ENCODE measurements at regions not wholly inside any gene's neighbourhood (a gene's known extent, or its start where the extent isn't known, plus 50 kb on each side); places are given as distances from the start of the nearest gene placed in this dataset.
"Not testable (repeated sequence)": the region's sequence is repeated elsewhere in the genome, so short reads cannot be mapped to it uniquely, and the experiment has no call there.

DNA sequence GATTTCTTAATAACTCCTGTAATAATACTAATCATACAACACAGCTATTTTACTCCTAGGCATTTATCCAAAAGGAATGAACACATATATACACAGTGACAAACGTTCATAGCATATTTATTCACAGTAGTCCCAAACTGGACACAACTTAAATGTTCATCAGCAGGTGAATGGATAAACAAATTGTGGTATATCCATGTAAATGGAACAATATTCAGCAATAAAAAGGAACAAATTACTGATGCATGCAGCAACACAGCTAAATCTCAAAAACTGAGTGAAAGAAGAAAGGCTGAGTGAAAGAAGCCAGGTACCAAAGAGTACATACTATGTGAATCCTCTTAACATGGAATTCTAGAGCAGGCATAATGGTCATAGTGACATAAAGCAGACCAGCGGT is 242.7 kb upstream of the USP24 start:
- no peak for DNase-seq

DNA sequence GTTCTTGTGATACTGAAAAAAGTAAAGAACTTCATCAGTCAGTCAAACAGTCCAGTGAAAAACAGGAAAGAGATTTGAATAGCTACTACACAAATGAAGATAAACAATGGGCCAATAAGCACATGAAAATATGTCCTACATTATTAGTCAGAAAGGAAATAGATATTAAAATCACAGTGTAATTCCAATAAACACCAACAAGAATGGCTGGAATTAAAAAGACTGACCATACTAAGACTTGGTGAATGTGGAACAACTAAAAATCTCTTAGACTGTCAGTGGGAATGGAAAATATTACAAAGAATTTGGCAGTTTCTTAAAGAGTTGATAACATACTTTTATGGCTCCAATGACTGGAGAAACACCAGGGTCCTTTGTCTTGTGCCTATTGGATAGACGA is 241.8 kb upstream of the USP24 start:
- no peak for DNase-seq

DNA sequence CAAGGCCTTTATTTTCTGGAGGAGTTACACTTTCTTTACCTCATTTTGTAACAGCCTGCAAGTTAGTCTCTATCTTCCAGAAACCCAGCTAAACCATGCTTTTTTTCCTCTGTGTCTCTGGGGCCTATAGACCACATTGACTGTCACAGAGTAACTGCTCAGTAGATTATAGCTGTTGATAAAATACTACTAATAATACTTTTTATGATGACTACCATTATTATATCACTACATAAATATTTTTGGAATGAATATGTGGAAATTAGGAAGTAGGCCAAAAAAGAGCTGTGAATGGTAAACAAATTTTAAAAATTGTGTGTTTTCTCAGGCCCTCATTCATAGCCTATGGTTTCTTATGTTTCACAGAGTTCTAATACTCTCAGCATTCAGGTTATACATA is 233.1 kb upstream of the USP24 start:
- no peak for DNase-seq

DNA sequence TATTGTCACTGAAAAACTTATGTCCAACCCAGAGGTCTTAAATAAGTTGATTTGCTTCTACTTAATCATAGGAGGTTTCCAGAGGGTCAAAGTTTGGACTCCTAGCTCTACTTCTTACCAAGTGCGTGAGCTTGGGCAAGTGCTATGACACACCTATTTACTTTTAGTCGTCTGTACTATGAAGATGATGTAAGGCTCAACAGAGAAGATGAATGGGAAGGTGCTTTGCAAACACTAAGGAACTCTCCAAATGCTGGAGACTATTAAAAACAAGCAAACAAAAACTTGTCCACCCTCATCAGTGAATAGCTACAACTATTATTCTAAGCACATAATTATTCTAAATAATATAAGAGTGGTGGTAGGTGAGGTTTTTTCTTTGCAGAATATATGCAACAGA is 232.3 kb upstream of the USP24 start:
- no peak for DNase-seq

DNA sequence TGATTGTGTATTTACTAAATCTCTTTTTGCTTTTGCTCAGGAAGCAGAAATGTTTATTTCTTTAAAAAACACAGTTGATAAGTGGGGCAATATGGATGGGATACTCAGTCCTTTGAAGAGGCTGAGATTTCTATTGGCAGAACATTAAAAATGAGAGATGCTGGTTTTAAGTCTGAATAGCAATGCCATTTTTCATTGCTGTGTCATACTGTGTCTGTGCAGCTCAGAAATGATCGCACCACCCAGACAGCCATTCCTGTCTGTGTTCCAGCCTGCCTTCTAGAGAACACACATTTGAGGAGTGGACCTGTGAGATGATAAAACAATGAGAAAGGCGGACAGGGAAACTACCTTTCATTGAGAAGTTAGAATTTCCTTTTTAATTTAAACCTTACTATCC is 231.2 kb upstream of the USP24 start:
- DNase-seq: no peak

DNA sequence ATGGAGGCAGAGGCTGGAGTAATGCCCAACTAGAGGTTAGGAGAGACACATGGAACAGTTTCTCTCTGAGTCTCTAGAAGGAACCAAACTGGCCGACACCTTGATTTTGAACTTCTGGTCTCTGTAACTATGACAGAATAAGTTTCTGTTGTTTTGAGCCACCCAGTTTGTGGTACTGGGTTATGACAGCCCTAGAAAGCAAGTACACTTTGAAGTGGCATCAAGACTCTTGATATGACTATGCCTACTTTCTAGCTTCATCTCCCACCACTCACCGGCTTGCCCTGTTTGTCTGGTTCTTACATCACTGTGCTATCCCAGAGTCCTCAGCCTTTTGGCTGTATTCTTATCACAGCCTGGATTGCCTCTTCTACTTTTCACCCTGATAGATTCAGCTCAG is 230.3 kb upstream of the USP24 start:
- peak; percentile 82 for DNase-seq

DNA sequence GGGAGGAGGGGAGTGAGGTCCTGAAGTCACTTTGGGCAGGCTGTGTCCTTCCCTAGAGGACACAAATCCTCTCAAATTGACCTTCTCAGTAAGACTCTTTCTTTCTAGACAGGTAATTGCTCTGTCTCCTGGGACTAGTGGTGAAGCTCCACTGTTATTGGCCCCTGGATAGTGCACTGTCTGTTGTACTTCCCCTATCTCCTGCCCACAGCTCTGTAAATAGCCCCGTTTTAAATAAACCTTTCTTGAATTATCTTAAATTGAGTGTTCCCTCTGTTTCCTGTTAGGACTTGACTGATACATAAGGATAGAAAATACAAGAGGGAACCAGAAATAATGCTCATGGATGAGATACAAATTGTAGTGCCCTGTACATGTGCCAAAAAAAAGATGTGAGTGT is 229.5 kb upstream of the USP24 start:
- DNase-seq: no peak

DNA sequence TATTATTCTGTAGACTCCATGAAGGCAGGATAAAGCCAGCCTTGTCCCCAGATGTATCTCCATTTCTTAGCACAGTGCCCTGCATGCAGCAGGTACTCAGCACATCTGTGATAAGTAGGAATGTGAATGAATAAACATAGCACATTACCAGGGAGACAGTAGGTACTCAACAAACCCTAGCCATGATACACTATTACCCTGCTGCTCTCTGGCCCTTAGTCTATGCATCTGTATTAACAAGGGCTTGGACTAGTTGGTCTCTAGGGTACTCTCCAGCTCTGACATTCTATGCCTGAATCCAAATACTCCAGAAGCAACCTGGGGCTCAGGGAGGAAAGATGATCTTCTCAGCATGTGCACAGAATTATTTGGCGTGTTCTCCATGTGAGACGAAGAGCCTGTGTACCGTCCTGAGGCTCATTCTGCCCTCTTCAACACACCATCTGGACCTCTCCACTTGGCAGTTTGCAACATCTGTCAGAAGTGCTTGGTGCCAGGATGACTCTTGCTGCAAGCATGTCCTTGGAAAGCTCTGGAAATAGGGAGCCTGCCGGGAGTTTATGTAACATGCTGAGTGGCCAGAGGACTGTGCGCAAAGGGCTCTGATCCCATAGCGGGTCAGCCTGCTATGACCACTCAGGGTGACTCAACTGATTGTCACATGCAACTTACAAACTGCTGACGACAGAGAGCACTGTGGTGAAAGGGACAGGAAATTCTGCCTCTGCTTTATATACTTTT is 228.2 kb upstream of the USP24 start:
- no peak for DNase-seq

DNA sequence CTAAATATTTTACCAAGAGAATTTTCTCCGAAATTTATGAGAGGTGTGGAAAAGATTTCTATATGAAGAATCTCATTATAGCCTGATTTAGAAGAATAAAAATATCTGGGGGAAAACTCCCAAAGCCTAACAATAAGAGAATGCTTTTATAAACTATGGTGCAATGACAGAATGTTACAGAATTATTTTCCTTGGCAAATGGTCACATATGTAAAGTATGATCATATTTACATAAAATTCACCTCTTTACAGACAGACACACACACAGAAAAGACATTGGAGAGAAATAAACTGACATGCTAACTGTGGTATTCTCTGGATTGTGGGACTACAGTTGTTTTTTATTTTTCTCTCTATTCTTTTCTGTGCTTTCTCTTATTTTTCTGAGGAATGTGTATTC is 226.3 kb upstream of the USP24 start:
- no peak for DNase-seq

DNA sequence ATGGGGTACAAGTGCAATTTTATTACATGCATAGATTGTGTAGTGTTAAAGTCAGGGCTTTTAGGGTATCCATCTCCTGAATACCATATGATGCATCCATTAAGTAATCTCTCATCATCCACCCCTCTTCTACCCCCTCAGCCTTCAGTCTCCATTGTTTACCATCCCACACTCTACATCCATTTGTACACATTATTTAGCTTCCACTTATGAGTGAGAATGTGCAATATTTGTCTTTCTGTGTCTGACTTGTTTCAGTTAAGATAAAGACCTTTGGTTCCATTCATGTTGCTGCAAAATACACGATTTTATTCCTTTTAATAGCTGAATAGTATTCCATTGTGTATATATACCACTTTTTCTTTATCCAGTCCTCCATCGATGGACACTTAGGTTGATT is 222.5 kb upstream of the USP24 start:
- no peak for DNase-seq

DNA sequence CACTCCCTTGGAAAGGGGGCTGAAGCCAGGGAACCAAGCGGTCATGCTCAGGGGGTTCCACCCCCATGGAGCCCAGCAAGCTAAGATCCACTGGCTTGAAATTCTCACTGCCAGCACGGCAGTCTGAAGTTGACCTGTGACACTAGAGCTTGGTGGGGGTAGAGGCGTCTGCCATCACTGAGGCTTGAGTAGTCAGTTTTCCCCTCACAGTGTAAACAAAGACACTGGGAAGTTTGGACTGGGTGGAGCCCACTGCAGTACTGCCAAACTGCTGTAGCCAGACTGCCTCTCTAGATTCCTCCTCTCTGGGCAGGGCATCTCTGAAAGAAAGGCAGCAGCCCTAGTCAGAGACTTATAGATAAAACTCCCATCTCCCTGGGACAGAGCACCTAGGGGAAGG is 215.6 kb upstream of the USP24 start:
- DNase-seq: not testable (repeated sequence)

DNA sequence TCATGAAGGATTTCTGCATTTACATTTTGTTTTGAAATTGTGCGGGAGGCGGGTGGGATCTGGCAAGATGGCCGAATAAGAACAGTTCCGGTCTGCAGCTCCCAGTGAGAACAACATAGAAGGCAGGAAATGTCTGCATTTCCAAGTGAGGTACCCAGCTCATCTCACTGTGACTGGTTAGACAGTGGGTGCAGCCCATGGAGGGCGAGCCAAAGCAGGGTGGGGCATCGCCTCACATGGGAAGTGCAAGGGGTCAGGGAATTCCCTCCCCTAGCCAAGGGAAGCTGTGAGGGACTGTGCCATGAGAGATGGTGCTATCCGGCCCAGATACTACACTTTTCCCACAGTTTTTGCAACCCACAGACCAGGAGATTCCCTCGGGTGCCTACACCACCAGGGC is 215.0 kb upstream of the USP24 start:
- DNase-seq: not testable (repeated sequence)

DNA sequence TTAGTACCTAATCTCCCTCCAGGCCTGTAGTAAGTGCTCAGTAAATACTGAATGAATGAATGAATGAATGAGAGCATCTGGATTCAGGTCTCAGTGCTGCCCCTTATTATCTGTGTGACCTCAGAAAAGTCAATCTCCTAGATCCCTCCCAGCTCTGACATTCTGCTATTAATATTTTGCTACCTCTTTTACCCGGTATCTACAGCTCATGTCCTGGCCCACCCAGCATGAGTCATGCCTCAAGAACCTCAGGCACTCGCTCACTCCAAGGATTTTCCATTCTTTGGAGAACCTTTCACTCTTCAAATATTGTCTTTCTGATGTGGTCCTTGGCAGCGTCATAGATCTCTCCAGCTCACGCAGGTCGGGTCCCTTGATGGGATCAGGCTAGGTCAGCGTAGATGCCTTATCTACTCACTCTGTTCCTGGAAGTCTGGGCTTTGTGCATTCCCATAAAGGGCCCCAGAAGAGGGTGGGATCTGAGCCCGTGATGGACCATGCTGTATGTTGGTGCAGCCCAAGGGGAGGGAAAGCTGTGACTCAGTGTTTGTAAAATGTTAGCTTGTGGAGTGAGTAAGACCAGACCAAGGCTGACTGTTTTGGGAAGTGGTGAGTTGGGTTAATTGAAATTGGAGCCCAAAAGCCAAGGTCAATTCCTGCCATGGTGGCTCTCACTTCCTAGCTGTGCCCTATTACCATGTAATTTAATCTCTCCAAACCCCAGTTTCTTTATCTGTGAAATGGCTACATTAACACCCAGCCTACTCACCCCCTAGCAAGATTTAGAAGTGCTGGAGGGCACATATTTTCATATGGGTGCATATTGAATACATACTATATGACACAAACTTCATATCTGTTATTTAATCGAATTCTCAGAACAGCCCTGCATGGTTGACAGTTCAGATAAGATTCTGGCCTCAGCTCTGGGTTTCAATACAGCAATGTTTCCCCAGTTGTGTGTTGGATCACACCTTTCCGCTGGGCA is 214.1 kb upstream of the USP24 start:
- DNase-seq: no peak

DNA sequence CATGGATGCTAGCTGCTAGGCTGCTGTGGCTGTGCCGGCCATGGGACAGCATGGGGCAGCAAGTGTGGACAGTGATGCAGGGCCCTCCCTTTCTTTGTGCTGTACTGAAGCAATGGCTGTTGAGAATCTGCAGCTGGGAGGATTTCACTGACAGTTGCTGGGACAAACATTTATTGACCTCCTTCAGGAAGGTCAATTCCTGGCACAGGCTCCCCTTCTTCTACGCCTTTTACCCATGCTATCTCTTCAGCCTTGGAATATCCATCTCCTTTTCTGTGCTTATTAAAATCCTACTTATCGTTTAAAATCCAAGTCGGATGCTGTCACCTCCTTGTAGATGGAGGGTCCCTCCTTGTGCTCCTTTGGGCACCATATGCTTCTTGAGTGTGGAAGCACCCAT is 213.1 kb upstream of the USP24 start:
- DNase-seq: no peak

DNA sequence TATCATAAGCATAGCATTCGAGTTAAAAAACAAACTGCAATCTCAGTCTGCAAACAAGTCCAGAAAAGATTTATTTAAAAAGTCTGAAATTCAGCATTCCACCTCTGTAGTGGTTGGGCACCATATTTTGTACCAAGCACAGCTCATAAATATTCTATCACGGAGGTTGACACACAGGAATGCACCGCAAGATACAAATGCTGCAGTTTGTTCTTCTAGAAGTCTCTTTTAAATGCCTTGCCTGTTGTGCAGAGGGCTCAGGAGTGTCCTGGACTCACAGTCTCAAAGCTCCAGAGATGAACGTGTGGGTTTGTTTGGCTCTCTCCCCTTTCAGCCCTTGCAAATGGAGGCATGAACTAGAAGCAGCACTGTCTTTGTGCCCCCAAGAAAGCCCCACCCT is 212.4 kb upstream of the USP24 start:
- no peak for DNase-seq

DNA sequence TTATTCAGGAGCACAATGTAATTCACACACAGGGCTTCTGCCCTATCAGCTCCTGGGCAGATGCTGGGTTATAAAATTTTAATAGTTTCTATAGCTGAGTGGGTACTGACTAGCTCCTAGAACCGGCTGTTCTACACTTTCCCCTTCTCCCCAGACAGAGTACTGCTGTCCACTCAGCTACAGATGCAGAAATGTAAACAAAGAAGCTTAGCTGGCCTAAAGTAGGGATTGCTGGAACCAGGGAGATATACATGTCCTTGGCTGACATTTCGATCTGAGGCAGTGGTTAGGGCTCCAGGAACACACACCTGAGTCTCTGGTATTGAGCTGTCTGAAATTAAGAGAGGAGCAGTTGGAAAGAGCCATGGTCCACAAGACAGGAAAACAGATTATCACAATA is 211.5 kb upstream of the USP24 start:
- no peak for DNase-seq

DNA sequence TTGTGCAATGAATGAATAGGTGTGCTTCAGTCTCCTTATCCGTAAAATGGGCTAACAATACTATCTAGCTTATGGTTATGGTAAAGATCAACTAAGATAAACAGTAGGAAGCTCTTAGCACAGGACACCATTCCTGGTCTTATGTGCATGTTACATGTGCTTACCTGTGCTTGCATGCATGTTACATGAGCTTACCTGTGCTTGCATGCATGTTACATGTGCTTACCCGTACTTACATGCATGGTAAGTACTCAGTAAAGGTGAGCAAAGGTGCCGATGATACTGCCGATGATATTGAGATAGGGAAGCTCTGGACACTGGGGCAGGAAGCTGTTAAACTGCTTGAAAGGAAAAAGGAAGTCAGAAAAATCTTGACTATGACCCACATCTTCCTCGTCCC is 211.0 kb upstream of the USP24 start:
- no peak for DNase-seq

DNA sequence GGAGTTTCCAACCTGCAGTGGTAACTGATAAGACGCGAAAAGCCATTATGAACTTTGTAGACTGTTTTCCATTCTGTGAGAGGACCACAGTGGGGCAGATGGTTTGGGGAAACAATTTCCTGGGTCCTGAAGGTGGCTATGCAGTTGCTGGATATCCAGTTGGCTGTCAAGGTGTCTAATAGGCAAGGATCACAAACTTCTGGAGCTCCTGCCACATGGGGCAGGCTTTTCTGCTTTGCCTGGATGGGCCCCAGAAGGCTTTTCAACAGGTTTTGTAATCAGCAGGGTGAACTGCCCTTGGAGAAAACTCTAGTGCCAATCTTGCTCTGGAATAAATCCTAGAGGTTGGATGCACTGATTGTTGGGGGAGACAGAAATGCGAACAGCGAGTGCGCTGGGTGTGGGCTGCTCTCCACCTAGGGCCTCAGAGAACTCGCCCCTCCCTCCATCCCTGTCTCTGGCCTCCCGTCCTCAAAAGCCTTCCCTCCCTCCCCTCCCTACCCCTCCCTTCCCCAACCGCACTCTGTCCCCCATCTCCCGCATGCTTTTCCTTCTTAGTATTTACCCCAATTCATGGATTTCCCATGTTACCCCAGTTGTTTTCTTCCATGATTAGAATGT is 210.3 kb upstream of the USP24 start:
- DNase-seq: no peak

DNA sequence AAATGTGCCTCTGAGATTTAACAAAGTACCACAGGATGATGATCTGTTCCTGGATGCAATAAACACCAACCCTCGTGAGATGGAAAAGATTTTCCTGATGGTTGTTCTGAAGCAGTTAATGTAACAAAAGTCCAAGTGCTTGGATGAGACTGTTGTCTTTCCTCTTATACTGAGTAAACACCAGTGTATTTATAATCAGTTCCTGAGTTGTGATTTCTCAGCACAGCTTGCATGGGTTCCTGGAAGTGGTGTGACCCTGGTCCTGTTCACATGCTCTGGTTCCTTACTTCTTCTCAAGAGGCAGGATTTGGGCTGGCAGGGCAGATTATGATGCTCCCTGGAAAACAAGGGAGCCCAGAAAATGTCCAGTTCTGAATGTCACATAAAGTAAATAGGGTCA is 208.2 kb upstream of the USP24 start:
- no peak for DNase-seq

DNA sequence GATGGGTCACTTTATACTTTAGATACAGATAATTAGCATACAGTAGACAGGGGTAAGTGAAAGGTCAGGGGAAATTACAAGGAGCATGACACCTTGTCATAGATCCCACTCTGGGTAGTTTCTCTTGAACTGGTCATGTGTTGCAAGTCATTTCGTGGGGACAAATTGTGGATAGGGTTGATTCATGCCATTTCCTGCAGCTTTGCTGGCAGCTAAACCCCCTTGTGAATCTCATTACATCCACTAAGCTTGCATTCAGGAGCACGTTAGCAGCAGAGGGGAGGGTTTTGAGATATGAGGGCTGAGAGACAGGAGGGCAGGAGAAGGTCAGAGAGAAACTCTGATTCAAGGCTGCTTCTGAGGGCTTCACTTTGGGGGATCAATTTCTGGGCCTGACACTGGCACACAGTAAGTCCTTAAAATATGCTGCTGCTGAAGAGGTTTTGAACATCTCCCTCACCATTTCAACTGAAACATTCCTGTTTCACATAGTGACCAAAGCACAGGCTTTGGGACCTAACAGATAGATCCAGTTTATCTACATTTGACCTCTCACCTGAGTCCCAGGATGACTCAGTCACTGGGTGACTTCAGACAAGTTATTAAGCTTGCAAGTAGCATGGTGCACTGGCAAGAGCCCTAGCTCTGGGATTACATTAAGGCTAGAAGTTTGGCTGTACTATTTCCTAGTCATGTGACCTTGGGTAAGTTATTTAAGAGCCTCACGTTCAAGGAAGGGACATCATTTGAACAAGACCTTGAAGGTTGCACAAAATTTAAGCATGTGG is 206.0 kb upstream of the USP24 start:
- no peak for DNase-seq

DNA sequence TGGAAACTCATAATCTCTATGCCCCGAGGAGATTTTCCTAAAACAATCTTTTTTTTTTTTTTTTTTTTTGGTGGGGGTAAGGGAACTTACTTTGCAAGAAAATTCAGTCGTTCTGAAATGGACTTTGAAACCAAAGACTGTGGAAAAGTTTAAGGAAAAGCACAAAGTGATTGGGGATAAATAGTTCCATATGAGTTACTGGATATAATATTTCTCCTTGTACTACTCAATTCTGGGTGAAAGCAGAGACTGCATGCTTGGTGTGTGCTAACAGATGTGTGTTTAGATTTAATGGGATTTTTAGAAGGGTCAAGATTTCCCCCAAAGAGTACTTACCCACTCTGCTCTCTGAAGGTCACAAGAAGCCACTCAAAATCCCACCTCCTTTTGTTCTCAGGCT is 204.9 kb upstream of the USP24 start:
- DNase-seq: no peak

DNA sequence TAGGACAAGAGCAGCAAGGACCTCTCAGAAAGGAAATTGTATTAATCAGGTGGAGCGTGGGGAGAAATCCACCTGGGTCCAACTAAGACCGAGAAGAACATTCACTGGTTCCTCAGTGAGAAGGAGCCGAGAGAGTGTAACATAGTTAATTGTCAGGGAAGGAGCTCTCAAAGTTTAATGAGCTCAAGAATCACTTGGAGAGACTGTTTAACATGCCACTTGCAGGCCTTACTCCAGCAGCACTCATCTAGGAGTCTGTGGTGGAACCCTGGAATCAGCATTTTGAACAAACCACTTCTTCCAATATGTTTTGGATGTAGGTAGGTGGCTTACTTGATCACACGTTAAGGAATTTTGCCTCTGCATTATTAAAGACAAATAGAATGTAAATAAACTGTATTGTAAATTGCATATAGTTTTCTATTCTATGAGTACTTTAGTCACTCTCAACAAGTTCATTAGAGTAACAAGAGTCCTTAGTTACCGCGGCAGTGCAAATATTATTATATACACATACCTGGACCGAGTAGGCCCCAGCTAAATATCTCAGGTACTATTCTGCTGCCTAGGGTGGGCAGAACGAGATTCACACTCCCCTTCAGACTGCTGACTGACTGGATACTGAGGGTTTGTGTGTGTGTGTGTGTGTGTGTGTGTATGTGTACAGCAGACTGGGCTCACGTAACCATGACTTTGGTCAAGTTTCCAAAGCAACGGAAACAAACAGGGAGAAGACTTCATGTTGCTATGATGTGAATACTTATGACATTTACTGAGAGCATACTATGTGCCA is 203.2 kb upstream of the USP24 start:
- DNase-seq: no peak

All from activated CD4-positive, alpha-beta T cell treated with anti-CD3 and anti-CD28 coated beads, Interleukin-10, Interleukin-2, amounts not matched to agents 100 ng/mL and 50 ng/mL, durations not matched to agents 16 hours and 8 hours (primary cell).